Subcutaneous abdominal adipose tissue (tissue), 5 donors: ENCODE measurements at regions not wholly inside any gene's neighbourhood (a gene's known extent, or its start where the extent isn't known, plus 50 kb on each side); places are given as distances from the start of the nearest gene placed in this dataset.
"Not testable (repeated sequence)": the region's sequence is repeated elsewhere in the genome, so short reads cannot be mapped to it uniquely, and the experiment has no call there.

Experiments used
- H3K27ac ChIP-seq: one replicate; pipeline ENCODE4 v1.7.0; 2013; ENCODE audit warnings: low read depth, mild to moderate bottlenecking, inconsistent platforms, low read length, moderate library complexity
- H3K27me3 ChIP-seq, 5 donors: one replicate each; pipeline ENCODE4 v1.7.0; 2013; ENCODE audit warnings: low read length in 5 of 5, inconsistent platforms in 1 of 5; ENCODE audit not compliant: control insufficient read depth in 5 of 5, insufficient read depth in 4 of 5
- H3K36me3 ChIP-seq, 5 donors: one replicate each; pipeline ENCODE4 v1.7.0; 2013; ENCODE audit warnings: low read length in 5 of 5; ENCODE audit not compliant: control insufficient read depth in 5 of 5, insufficient read depth in 5 of 5
- H3K4me1 ChIP-seq, 5 donors: one replicate each; pipeline ENCODE4 v1.7.0; 2013; ENCODE audit warnings: low read length in 5 of 5, mild to moderate bottlenecking in 3 of 5, moderate library complexity in 1 of 5; ENCODE audit not compliant: control insufficient read depth in 5 of 5, insufficient read depth in 5 of 5
- H3K4me3 ChIP-seq, 5 donors: one replicate each; pipeline ENCODE4 v1.7.0; 2013; ENCODE audit warnings: low read length in 5 of 5, low read depth in 1 of 5
- H3K9ac ChIP-seq, 5 donors: one replicate each; pipeline ENCODE4 v1.7.0; 2013; ENCODE audit warnings: low read length in 5 of 5, mild to moderate bottlenecking in 4 of 5, moderate library complexity in 3 of 5
- H3K9me3 ChIP-seq, 5 donors: one replicate each; pipeline ENCODE4 v1.7.0; 2013; ENCODE audit warnings: low read length in 5 of 5; ENCODE audit not compliant: control insufficient read depth in 5 of 5
- donor health status: healthy.
- donor health status: healthy.
- donor health status: healthy.
- donor health status: healthy.
- donor health status: healthy.

DNA sequence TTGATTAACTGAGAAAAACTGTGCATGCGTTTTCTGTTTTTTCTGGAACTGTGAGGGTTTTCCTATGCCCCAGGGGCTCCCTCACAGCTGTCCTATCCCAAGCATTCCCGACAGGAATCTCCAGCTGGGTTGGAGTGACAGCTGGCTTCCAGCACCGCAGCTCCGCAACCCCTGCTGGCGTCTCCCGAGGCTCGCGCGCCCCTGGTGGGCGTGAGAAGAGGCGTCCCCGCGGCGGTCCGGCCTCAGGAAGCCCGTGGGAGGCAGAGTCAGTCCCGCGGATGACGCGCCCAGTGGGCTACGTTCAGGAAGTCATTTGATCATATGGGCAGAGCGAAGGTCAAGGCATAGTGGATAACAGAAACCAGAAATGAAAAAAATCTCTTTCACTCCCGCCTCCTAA, 821.9 kb downstream of the SPATA31A1 start:
- H3K9me3 ChIP-seq, H3K4me1 ChIP-seq, H3K27me3 ChIP-seq, H3K36me3 ChIP-seq, H3K9ac ChIP-seq, H3K4me3 ChIP-seq, H3K27ac ChIP-seq: not testable (repeated sequence)

- H3K27ac ChIP-seq, H3K4me3 ChIP-seq, H3K9me3 ChIP-seq, H3K36me3 ChIP-seq, H3K9ac ChIP-seq, H3K4me1 ChIP-seq, H3K27me3 ChIP-seq: not testable (repeated sequence)
These were observed 835.9 kb downstream of the SPATA31A1 start for GRCh38 chr9:40191403-40191802.

- H3K36me3 ChIP-seq, H3K27ac ChIP-seq, H3K9me3 ChIP-seq, H3K4me3 ChIP-seq, H3K9ac ChIP-seq, H3K4me1 ChIP-seq, H3K27me3 ChIP-seq: not testable (repeated sequence)
These were observed 836.7 kb downstream of the SPATA31A1 start for GRCh38 chr9:40192162-40192561.

DNA sequence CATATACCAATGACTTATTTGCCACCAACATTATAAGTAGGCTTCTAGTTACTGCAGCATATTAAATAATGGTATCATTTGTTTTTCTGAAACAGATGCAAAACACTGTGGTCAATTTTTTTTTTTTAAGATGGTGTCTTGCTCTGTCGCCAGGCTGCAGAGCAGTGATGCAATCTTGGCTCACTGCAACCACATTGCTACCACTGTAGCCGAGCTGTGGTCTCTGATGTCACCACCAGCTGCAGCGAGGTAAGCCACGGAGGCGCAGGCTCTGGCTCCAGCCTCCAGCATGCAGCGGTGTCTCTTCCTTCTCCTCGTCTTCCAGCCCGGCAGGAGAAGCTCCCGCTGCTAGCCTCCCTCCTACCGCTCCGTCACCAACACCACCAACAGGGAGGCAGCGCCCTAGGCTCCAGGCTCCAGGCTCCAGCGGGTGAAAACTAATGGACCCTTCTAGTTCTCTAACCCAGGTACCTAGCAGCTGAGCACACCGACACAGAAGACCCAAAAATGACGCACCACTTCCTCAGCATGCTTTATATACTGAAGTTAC, 840.8 kb downstream of the SPATA31A1 start:
- H3K4me1 ChIP-seq, H3K9me3 ChIP-seq, H3K4me3 ChIP-seq, H3K27ac ChIP-seq, H3K27me3 ChIP-seq, H3K9ac ChIP-seq, H3K36me3 ChIP-seq: not testable (repeated sequence)

DNA sequence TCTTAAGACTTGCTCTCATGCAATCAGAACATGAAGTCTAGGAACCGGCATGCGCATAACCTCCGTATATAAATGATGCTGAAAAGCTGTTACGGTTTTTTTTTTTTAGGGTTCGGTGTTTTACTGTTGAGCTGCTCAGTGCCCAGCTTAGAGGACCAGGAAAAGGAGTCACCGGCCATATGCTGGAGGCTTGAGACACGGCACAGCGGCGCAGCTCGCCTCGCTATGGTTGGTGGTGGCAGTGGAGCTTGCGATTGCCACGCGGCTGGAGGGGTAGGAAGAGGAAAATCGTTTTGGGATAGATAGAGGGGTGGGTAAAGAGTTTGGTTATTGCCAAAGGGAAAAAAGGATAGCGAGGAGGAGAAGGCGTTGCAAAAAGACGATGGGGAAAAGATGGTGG, 841.3 kb downstream of the SPATA31A1 start:
- not testable (repeated sequence) for H3K36me3 ChIP-seq, H3K9ac ChIP-seq

GRCh38 chr9:40221596-40222233, 866.2 kb downstream of the SPATA31A1 start:
- H3K9ac ChIP-seq, H3K27ac ChIP-seq, H3K9me3 ChIP-seq, H3K27me3 ChIP-seq, H3K4me3 ChIP-seq, H3K36me3 ChIP-seq, H3K4me1 ChIP-seq: not testable (repeated sequence)

More for the DNA sequence above, 841.3 kb downstream of the SPATA31A1 start:
- not testable (repeated sequence) for H3K4me3 ChIP-seq, H3K27ac ChIP-seq, H3K9me3 ChIP-seq, H3K27me3 ChIP-seq, H3K4me1 ChIP-seq

DNA sequence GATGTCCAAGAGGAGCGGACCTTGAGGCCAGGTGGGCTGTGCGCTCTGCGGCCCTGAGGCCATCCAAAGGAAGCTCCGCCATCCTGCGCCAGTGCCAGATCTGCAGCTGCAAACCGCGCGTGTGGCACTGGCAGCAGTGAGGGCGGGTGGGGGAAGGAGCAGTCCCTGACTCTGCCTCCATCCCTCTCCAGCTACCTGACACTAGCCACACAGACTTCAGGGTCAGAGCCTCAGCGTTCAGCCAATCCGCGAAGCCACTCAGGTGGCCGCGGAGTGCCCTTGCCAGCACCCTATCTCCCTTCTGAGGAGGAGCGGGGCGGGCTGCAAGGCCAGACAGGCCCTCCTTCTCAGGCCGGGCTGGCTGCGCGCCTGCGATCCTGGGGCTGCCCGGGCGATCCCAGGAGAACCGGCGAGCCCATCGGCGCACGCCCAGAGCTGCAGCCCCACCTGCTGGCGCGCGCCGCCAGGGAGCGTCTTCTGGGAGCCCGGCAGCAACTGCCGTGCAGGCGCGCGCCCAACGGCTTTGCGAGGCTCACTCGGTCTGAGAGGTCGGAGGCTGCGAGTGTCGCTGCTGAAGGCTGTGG, 867.2 kb downstream of the SPATA31A1 start:
- H3K27ac ChIP-seq, H3K4me1 ChIP-seq, H3K9ac ChIP-seq, H3K27me3 ChIP-seq, H3K36me3 ChIP-seq, H3K9me3 ChIP-seq: not testable (repeated sequence)
- H3K4me3 ChIP-seq = peak overlapping the region in 1 of 5 donors; percentile 40

DNA sequence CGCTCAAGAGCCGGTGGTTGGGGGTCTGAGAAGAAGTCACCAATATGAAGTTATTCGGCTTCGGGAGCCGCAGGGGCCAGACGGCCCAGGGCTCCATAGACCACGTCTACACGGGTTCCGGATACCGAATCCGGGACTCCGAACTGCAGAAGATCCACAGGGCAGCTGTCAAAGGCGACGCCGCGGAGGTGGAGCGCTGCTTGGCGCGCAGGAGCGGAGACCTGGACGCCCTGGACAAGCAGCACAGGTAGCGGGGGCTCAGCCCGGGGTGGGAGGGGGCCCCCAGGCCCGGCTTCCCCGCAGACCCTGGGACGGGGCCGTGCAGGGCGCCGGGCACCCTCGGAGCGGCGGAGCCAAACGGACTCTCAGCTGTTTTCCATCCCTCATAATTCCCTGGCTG, 867.9 kb downstream of the SPATA31A1 start:
- not testable (repeated sequence) for H3K4me1 ChIP-seq, H3K36me3 ChIP-seq, H3K9ac ChIP-seq, H3K4me3 ChIP-seq, H3K27ac ChIP-seq, H3K27me3 ChIP-seq, H3K9me3 ChIP-seq
